Neural crest cell (in vitro differentiated cells): ENCODE measurements at regions not wholly inside any gene's neighbourhood (a gene's known extent, or its start where the extent isn't known, plus 50 kb on each side); places are given as distances from the start of the nearest gene placed in this dataset.

ENCODE experiments used
- DNase-seq: peaks from one replicate; pipeline ENCODE4 v3.0.0; 2021; ENCODE audit warnings: low read depth, mixed read lengths, low spot score
- H3K27ac Mint-ChIP-seq: one replicate; pipeline ENCODE4 v1.8.0; 2021; ENCODE audit warnings: mild to moderate bottlenecking, mixed read lengths; ENCODE audit not compliant: unreplicated experiment
- H3K27me3 Mint-ChIP-seq: 2 replicates; pipeline ENCODE4 v1.8.0; 2021; ENCODE audit warnings: low read depth, mild to moderate bottlenecking, mixed read lengths
- H3K36me3 Mint-ChIP-seq: 2 replicates; pipeline ENCODE4 v1.8.0; 2021; ENCODE audit warnings: low read depth, mild to moderate bottlenecking, mixed read lengths
- H3K4me1 Mint-ChIP-seq: 2 replicates; pipeline ENCODE4 v1.8.0; 2021; ENCODE audit warnings: mixed read lengths
- H3K4me3 Mint-ChIP-seq: one replicate; pipeline ENCODE4 v1.8.0; 2021; ENCODE audit warnings: mild to moderate bottlenecking, mixed read lengths
- H3K9me3 Mint-ChIP-seq: 2 replicates; pipeline ENCODE4 v1.8.0; 2021; ENCODE audit warnings: mixed read lengths
- CTCF ChIP-seq: fragments of 200-600 bp; sonication (generic); conservative IDR thresholded peaks from 2 replicates; pipeline ENCODE4 v1.5.0; 2021; ENCODE audit warnings: antibody characterized with exemption, mild to moderate bottlenecking

DNA sequence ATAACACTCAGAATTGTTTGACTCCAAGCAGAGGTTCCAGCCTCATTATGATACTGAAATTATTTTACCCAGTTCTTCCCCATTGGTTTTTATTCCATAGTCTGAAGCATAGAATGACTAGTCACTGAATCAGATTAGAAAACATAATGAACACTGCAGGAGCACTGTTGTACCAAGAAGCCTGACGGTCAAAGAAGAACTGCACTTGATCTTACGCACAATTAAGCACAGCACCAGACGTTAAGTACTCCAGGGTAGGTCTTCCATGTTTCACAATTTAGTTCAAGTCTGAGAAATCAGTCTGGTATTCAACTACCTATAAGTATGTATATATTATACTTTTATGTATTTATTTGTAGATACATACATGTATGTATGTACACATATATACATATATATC, 973.5 kb upstream of the SPRY2 start:
- no peak for TF ChIP-seq CTCF
- no peak for DNase-seq
- Mint-ChIP-seq H3K4me1 (no peaks in the 10 kb centered on the region), H3K36me3 (no peaks in the 10 kb centered on the region), H3K27ac (no peak overlapping the region), H3K27me3 (no peaks in the 10 kb centered on the region), H3K9me3 (peaks cover 7% of the 10 kb centered on the region), H3K4me3 (no peak overlapping the region)

DNA sequence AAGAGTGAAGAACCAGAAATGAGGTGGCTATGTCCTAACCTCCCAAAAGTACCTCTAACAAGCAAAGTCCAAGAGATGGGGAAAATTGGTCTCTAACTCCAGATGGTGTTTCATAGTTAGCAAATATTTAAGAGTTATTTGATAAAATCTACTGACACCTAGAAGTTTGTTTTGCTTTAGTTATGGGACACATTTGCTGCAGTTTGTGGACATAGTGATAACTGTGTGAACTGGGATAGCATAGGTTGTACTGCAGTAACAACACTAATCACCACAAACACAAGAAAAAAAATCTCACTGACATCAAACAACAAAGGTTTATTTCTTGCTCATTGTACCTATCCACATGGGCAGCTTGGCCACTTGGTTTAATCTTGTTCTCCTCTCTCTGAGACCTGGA, 965.0 kb upstream of the SPRY2 start:
- Mint-ChIP-seq H3K4me1 (no peaks in the 10 kb centered on the region), H3K27me3 (no peaks in the 10 kb centered on the region), H3K27ac (no peak overlapping the region), H3K9me3 (no peaks in the 10 kb centered on the region), H3K4me3 (no peak overlapping the region), H3K36me3 (no peaks in the 10 kb centered on the region)
- DNase-seq: no peak
- TF ChIP-seq CTCF: no peak

- DNase-seq: no peak
- Mint-ChIP-seq H3K27me3 (no peaks in the 10 kb centered on the region), H3K36me3 (no peaks in the 10 kb centered on the region), H3K4me1 (no peaks in the 10 kb centered on the region), H3K27ac (no peak overlapping the region), H3K9me3 (no peaks in the 10 kb centered on the region), H3K4me3 (no peak overlapping the region)
- TF ChIP-seq CTCF: no peak
These were observed 963.3 kb upstream of the SPRY2 start for GRCh38 chr13:81304121-81304659.

DNA sequence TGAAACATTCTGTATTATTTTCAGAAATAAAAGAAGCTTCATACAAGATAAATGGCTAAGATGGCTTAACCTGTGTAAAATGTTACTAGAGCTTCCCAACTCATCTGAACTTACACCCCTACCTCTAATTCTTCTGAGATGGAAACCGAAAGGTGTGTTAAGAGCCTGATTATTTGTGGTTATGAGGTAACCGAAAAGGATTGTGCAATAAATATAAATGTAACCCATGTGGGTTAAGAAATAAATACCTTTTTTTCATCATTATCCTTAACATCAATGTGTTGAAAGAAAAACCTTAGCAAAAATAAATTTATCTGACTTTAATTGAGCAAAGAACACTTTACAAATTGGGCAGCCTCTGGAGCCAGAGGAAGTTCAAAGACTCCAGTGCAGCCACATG, 961.8 kb upstream of the SPRY2 start:
- H3K4me3 Mint-ChIP-seq: no peak overlapping the region
- H3K27ac Mint-ChIP-seq: peak overlapping the region; percentile 78
- no peak for TF ChIP-seq CTCF
- H3K27me3 Mint-ChIP-seq: no peaks in the 10 kb centered on the region
- no peaks in the 10 kb centered on the region for H3K4me1 Mint-ChIP-seq
- no peaks in the 10 kb centered on the region for H3K36me3 Mint-ChIP-seq
- H3K9me3 Mint-ChIP-seq: no peaks in the 10 kb centered on the region
- DNase-seq: no peak

GRCh38 chr13:81302125-81302524, 961.2 kb upstream of the SPRY2 start:
- no peaks in the 10 kb centered on the region for H3K9me3 Mint-ChIP-seq
- no peak overlapping the region for H3K4me3 Mint-ChIP-seq
- H3K27me3 Mint-ChIP-seq: no peaks in the 10 kb centered on the region
- H3K27ac Mint-ChIP-seq: no peak overlapping the region
- TF ChIP-seq CTCF: no peak
- H3K36me3 Mint-ChIP-seq: no peaks in the 10 kb centered on the region
- no peak for DNase-seq
- H3K4me1 Mint-ChIP-seq: no peaks in the 10 kb centered on the region

GRCh38 chr13:81295177-81295576, 954.3 kb upstream of the SPRY2 start:
- Mint-ChIP-seq H3K4me3 (no peak overlapping the region), H3K36me3 (no peaks in the 10 kb centered on the region), H3K27me3 (no peaks in the 10 kb centered on the region), H3K4me1 (peaks cover 5% of the 10 kb centered on the region), H3K27ac (peak overlapping the region; percentile 1), H3K9me3 (no peaks in the 10 kb centered on the region)
- no peak for DNase-seq
- no peak for TF ChIP-seq CTCF
